ENCODE measurements at regions not wholly inside any gene's neighbourhood (a gene's known extent, or its start where the extent isn't known, plus 50 kb on each side); places are given as distances from the start of the nearest gene placed in this dataset.

DNA sequence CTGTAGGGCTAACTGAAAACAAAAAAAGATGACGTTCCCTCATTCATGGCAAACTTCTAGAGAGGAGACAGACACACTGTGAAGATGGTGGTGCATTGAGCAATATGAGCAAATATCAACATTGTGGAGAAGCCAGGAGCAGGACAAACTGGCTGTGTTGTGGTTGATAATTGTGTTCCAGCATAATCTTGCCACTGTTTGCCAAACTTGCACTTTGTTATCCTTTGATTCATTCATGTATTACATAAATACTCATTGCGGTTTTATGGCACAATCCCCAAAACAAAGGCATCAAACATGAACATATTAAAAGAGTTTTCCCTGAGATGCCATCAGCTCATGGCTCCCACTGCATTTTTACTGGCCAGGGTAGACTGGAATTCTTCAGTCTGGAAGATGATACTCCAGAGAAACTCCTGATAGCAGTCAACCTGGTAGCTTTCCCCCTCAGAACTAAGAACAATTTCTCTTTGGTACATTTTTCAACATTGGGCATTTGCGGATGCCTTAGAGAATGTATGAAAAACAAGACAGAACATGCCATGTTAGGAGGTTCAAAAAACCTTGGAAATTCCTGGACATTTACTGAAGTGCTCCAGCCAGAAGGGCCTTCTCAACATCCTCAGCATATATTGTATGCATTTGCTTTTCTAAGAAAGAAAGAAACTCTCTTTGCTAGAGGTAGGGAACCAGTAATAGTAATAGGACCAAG is 487.4 kb upstream of the CELF4 start:
- no peak for DNase-seq

DNA sequence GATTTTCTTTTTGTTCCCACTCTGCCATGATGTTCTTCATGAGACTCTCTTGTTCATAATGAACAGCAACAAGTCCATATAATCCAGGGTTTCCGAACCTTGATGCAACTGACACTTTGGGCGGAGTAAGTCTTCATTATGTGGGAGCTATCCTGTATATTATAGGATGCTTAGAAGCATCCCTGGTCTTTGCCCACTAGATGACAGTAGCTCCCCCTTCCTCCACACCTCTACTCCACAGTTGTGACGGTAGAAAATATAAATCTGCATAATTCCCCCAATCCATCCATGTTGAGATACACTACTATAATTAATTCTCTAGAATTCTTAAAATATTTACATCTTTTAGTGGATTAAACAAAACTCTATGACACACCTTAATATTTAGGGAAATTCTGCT is 482.2 kb upstream of the CELF4 start:
- DNase-seq, result peak; percentile 44

DNA sequence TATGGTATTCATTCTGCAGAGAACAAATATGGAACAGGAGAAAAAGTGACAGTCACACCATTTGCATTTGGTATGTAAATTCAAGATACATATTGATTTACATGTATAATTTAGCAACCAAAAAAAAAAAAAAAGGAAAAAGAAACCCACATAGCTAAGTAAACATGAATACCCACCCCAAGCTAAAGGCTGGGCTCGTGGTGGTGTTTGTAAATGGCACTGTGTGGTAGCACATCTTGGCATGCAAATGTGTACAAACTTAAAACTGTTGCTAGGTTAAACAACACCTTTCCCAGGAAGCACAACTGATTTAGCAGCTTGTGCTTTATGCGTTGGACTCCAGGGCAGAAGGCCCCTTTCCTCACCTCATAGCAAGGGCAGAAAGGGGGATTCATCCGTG is 481.1 kb upstream of the CELF4 start:
- no peak for DNase-seq

DNA sequence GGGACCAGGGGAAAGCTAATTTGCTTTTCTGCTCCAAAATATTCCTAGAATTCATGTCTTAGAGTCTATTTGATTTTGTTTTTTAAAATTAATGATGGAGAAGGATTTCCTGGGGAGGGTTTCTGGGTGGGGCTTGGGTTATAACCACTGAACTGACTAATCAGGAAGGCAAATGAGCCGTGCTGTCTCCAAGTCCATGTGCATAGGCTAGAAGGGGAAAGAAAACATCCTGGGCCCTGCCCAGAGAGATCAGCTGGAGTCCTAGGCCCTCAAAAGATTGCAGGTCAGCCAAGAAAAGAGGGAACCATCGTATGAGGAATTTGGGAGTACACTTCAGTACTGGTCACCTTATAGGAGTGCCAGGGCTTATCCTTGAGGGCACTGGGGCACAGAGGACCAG is 480.2 kb upstream of the CELF4 start:
- no peak for DNase-seq

DNA sequence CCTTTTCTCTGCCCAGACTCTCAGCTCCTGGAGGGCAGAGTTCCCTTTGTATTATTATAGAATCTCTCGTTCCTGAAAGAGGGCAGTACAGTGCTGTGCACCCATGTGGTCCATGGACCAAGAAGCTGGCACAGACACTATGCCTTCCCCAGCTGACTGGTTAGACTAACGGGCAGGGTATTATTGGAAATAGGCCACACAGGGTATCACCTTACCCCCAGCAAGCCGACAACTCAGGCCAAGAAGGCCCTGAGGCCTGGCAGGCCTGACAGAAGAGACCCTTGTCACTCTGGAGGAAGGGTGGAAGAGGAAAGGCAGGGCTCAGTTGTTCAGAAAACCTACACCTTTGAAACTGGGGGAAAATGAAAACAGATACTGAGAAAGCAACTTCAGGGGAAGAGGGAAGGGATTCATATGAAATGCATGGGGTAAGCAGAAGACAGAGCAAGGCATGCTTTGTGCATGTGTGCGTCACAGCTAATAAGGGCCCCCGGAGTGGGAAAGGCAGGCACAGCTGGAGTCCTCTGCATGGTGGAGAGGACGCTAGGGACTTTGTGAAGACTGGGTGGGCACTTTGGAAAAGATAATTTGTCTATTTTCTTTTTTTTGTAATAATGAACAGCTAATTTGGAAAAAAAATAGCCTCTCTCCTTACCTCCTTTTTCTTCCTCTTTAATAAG is 476.8 kb upstream of the CELF4 start:
- no peak for DNase-seq

DNA sequence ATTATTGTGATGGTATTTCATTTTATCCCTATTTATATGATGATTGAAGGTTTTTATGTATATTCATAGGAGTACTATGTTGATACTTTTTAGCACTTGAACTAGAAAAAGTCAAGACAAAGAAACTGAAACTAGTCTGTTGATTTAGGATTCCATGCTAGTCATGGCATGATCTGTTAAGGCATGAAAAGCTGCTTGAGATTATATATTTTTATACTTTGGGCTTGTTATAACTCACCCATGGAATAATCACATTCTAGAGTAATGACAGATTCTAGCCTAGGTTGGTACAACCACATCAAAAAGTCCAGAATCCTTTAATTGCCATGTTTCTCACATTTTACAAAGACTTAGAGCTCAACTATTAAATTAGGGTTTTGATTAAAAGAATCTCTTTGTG is 472.6 kb upstream of the CELF4 start:
- no peak for DNase-seq

DNA sequence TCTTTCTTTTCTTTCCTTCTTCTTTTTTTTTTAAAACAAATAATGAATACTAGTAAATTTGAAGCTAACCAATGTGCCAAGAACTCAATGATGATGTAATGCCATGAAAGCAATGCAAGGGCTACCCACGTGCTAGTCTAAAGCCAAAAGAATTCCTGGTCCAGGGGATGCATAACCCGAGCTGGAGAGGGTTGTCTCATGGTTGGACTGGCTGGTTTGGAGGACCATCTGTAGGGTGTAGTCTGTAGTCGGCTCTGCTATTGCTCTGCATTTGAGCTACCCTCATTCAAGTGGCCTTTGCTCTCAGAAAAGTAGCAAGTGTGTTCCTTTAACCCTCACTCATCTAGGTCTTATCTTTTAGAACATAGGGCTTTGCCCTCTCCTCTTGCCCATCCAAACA is 469.6 kb upstream of the CELF4 start:
- no peak for DNase-seq

DNA sequence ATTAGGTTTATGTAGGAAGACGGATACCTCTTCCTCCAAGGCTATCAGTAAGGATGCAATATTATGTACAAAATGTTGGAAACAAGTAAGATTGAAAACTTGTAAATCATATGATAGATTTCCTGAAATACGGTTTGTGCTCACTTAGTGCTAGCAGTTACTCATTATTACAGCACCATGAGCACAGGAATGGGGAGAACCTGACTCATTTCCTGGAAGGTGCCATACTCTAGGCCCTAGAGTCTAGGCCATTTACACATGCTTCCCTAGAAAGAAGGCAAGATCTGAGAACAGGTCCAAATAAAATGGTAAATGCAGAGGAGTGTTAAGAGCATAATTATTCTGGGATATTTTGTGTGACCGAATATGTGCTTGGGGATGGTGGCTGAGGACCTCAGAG is 467.7 kb upstream of the CELF4 start:
- no peak for DNase-seq

DNA sequence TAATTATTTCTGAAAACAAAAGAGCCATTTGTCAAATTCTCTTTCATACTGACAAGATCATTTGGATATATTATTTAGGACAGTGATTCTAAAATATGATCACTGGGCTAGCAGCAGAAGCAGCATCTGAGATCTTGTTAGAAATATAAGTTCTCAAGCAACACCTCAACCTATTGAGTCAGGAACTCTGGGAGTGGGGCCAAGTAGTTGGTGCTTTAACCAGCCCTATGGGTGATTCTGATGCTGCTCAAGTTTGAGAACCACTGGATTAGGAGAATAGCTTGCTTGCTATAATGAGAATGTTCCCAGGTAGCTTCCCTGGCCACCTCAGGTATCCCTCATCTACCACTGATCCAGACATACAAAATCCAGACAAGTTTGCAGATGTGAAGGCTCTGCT is 466.9 kb upstream of the CELF4 start:
- no peak for DNase-seq

DNA sequence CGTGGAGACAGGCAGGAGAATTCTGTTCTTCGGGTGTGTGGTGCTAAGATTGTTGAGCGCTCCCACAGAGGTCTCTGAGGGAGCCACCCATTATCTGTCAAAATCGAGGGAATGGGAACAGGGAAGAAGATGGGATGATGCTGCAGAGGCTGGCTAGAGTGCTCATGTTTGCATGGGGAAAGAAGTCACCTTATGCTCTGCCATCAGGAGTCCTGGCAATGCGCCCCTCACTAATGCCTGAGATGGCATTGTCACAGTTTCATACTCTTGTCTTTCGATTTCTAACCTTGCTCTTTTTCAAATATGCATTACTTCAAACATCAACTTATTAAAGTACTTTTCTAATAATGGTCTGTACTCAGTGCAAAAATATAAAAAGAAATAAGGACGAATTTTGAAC is 463.3 kb upstream of the CELF4 start:
- DNase-seq, result no peak

DNA sequence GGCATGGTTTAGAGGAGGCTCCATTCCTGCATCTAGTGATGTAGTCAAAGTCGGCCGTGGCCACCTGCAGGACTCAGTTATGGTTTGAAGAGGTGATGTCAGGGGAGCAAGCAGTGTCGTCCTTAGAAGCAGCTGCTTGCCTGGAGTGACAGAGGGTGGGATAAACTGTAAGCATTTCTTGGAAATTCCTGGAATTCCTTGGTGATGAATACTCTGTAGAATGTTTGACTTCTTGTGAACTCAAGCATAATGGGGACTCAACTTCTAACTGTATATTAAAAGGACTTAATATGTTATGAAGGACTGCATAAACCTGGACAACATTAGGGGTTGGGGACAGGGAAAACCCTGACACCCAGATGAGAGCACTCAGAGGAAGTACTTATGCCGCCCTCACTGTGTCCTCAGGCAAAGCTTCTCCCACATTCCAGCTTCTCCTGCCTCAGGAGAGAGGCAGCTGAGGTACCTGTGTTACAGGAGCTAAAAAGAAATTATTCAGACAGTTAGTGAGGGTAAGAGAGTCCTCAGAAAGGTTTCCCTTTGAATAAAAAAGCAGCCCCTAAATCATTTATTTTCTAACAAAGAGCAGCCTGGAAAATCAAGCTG is 459.9 kb upstream of the CELF4 start:
- DNase-seq, result no peak

DNA sequence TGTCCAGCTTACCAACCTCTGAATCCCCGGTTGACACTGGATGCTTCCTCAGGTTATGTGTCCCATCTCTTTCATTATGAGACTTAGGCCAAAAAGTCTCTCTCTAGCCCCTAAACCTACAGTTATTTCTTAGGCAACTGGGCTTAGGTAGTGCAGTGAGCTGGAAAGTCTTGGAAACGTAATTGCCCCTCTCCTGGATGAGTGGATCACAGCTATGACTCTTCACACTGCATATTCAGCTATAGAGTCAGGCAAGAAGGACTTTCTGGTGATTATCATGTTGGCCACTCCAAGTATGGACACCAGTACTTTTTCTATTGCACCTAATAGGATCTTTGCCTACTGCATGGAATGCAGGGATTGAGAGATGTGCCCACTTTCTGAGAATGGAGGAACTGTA is 458.3 kb upstream of the CELF4 start:
- no peak for DNase-seq

DNA sequence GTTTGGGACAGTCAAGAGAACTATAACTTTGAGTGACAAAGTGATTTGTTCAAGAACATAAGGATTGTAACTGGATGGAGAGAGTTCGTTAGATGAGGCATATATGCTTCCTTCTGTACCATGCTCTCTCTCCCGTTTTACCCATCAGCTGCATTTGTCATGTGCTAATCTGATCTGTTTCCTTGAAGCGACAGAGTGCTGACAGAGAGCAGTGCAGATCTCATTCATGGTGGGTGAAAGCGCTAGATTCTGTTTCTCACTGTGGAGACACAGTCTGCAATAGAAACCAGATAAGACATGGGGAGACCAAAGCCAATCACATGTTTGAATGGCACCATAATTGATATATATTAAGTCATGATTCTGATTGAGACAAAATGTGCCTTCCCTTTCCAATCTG is 456.6 kb upstream of the CELF4 start:
- DNase-seq, result no peak

DNA sequence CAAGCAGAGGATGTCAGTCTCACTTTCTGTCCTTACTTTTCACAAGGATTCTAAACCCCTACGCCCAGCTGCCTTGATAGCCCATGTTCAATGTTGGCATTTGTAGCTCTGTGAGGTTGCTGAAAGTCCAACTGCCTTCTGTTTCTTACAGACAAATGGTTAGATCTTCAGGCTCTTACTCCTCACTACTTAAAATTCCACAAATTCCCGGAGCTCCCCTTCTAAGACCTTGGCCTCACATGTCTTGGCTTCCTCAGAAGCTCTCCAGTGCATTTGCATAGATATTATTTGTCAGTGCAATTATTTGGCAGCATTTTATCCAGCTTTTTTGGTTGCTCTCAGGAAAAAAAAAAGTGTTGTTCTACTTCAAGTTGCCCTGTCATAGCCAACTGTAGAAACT is 453.7 kb upstream of the CELF4 start:
- no peak for DNase-seq

DNA sequence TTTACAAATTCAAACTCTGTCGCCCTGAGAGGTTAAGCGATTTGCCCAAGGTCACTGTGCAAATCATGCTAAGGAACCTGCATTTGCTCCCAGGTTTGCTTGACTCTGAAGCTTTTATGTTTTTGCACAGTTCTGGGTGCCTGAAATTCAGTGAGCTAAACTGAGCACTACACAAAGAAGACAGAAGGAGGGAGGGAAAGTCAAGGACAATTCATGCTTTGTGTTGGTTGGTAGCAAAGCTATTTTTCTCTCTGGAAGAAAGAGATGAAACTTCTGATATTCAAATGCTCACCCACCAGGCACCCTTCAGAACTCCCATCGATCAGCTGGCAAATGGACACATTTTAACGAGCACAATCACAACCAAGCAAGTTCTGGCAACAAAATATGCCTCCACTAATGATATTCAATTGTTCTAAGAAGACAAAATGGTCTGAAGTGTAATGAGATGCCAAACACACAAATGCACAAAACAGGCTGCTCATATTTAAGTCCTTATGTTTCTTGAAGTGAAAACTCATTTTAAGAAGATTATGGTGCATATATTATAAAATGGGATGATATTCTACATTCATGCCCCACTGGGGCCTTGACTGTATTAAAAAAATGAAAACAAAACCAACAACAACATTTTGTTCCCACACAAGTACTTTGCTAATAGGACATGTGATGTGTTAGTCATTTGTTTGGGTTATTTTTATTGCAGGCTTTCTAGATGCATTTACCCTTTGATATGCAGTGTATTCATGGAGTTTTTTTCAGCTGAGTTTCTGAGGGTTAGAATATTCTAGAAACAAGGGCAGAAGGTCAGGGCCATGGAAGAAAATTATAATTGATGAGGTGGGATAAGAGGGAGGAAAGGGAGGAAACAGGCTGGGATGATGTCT is 445.6 kb upstream of the CELF4 start:
- no peak for DNase-seq

DNA sequence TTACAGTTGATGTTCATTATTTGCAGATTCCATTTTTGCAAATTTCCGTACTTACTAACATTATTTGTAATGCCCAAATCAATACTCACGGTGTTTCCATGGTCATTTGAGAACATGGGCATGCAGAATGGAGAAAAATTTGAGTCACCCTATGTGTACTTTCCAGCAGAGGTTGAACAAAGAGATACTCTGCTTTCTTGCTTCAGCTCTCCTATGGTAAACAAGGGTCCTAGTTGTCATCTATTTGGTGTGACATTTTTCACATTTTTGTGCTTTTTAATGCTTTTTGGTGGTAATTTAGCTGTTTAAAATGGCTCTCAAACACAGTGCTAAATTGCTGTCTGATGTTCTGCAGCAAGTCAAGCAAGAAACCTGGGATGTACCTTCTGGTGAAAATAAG is 444.4 kb upstream of the CELF4 start:
- DNase-seq, result no peak

DNA sequence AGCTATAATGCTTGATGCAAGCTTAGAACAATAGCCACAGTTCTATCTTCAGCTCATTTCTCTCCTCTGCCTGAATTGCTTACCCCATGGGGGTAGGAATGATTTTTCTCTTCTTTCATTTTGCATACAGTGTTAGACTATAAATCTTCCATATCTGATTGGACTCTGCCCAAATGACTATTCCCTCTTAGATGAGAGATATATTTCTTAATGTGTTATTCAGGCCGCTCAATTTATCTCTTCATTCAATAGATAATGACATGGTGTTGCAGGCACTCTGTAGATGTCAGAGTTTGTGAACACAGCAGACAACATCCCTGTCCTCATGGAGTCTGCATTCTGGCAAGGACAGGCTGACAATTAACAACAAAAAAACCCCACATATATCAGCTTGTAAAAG is 443.7 kb upstream of the CELF4 start:
- DNase-seq, result no peak

DNA sequence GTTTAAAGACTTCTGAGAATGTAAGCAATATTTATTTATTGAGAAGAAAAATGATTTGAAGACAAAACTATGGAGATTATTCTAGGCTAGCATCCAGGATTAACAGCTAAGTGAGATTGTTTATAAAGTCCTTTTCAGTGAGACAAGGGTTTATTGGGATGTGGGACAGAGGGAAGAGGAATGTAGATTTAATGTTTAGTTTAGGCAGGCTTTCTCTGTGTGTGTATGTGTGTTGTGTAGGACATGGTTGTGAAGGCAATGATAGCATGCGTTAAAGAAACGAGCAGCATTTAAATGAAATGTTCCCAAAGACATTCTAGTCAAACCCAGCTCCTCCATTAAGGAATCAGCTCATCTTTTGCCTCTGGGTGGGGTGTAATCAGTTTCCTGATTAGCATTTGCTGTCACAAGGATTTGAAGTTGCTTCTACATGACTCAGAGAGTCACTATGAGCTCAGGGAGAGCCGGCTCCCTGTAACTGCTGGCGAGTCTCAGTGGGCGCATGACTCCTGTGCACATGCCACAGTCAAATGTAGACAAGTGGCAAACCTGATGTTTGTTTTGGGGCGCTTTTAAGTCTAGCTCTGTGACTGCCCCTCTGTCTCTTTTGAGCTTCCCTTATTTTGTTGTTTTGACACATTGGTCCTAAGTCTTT is 442.2 kb upstream of the CELF4 start:
- no peak for DNase-seq

DNA sequence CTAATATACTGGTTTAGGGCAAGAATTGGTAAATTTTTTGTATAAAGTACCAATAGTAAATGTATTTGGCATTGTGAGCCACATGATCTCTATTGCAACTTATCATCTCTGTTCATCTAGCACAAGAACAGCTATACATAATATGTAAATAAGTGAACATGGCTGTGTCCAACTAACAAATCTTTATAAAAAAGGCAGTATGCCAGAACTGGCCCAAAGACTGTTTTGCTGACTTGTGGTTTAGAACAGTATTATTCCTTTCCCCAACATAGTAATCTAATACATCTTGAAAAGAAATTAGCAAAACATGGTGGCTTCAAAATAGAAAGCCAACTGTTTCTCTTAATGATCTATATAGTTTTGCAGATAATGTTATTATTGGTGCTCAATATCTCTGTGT is 441.4 kb upstream of the CELF4 start:
- DNase-seq, result no peak

DNA sequence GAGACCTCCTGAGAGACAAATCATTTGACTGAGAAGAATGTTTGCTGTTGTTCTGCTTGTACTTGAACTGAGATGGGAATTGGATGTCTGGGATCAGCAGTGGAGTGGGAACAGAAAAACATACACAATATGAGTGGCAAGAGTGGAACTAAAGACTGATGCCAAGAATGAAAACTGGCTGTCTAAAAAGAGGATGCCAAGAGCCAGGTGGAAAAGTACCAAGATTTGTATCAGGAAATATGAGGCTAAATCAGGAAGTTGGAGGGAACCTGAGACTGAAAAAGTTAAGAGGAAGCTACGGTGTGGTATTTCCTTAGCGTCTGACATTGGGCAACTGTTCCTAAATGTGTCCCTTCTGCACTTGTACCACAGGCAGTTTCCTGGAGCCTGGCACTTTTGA is 440.9 kb upstream of the CELF4 start:
- no peak for DNase-seq

DNA sequence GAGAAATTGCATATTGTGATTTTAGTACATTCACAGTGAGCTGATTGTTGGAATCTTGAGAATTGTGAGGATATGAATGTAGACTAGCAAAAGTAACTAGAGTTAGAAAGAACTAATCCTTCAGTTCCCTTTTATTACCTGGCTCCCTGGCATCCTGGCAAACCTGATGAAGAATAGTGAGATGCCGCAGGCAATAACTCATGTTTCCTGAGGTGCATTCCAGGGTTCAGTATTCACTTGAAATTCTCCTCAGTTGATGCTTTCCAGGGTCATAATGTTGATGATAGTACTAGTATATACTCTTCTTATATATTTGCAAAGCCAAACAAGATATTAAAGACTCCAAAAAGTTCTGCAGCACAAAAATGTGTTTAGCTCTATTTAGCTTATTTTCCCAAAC is 432.1 kb upstream of the CELF4 start:
- no peak for DNase-seq

DNA sequence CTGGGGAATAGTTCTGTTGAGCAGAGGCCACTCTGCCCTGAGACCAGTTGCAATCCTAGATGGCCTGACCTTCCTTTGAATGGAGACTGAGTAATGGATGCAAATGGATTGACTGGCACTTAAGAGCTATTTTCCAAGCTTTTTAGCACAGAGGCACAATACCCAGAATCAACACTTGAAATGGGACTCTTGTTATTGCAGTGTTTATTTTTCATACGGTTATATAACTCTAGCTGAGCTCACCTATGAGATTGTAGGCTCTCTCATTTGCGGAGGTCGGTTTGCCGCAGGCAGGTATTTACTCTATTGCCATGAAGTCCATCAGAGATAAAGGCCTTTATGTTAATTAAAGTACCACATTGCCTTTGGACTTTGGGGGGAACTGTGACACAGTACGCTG is 422.3 kb upstream of the CELF4 start:
- no peak for DNase-seq

DNA sequence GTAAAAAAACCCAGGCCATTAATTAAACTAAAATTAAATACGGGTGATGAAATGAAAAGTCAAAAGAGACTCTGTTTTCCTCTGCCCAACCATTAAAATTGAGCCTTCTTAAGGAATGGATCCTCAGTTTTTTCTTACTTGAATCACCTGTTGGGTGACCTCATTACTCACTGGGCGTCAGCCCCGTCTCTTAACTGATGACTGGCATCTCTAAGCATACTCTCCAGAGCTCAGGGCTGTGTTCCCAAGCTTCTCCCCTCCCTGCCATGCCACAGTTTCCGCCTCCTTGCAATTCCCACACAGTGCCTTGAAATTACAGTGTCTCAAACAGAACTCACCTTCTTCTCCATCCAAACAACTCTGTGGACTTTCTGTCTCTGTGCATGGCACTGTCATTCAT is 421.1 kb upstream of the CELF4 start:
- no peak for DNase-seq
